Pancreas (tissue), 10 donors: ENCODE measurements at regions not wholly inside any gene's neighbourhood (a gene's known extent, or its start where the extent isn't known, plus 50 kb on each side); places are given as distances from the start of the nearest gene placed in this dataset.
"Not testable (repeated sequence)": the region's sequence is repeated elsewhere in the genome, so short reads cannot be mapped to it uniquely, and the experiment has no call there.

ENCODE experiments used
- ATAC-seq, 4 donors: fragments of 200-7000 bp; cut with Tn5 transposase; one replicate each; pipeline versions ENCODE4 v1.8.0 to v1.9.1; 2020; ENCODE audit warnings: mild to moderate bottlenecking in 4 of 4, moderate library complexity in 4 of 4
- DNase-seq, 6 donors: peaks; one replicate each; pipeline ENCODE4 v3.0.0-alpha.2; 2020
- FAIRE-seq: peaks from 2 replicates; lab custom pipeline; 2012; peaks lifted over from hg19 to GRCh38; lab: Jason Lieb, UNC
- H3K27ac ChIP-seq, 4 donors: fragments of 200-600 bp; sonication (generic); 1 replicate in 3 of 4; 2 replicates in 1 of 4; pipeline versions ENCODE4 v1.5.0 to v1.8.0; 2020
- H3K27me3 ChIP-seq, 4 donors: fragments of 200-600 bp; one replicate each; pipeline ENCODE4 v1.8.0; 2021
- H3K36me3 ChIP-seq, 3 donors: fragments of 200-600 bp; sonication (generic) in 1 of 3; one replicate each; pipeline versions ENCODE4 v1.5.0 to v1.8.0; 2020 to 2021
- H3K4me1 ChIP-seq, 3 donors: fragments of 200-600 bp; one replicate each; pipeline ENCODE4 v1.8.0; 2021
- H3K4me3 ChIP-seq, 4 donors: fragments of 200-600 bp; sonication (generic) in 2 of 4; one replicate each; pipeline versions ENCODE4 v1.5.0 to v1.8.0; 2020 to 2021
- H3K9me3 ChIP-seq, 4 donors: fragments of 200-600 bp; one replicate each; pipeline ENCODE4 v1.8.0; 2021
- CTCF ChIP-seq, 4 donors: fragments of 200-600 bp; sonication (generic) in 3 of 4; IDR thresholded peaks; one replicate each; pipeline versions ENCODE4 v1.5.0 to v1.8.0; 2021; ENCODE audit warnings: antibody characterized with exemption in 4 of 4
- WGBS, 2 donors: extraction: QIAGEN DNeasy Blood & Tissue Kit; methylation state at CpG; one replicate each; pipeline ENCODE4 v1.1.7; 2013; 5-methylcytosine and 5-hydroxymethylcytosine counted together
- intact Hi-C, 3 donors: fragments of 100-400 bp; cut with DNase I; formaldehyde crosslinking; loops; one replicate each; pipeline versions ENCODE4 v1.11.1 to v1.14.2; 2022
- donor health status: healthy with polysubstance abuse.
- donor health status: DM: no; HTN: no; CAD: no; lungs with moderate emphysema.
- donor health status: DM: no; HTN: no; CAD: no.
- donor health status: control.
- donor health status: control.
- donor health status: Bipolar disorder and iron deficiency.
- donor health status: DM: yes; HTN: yes; CAD: no.
- donor health status: DM: no; HTN: no; CAD: no.
- donor health status: DM: no; HTN: no; CAD: no.
- donor health status: DM: yes; HTN: yes; CAD: no.

DNA sequence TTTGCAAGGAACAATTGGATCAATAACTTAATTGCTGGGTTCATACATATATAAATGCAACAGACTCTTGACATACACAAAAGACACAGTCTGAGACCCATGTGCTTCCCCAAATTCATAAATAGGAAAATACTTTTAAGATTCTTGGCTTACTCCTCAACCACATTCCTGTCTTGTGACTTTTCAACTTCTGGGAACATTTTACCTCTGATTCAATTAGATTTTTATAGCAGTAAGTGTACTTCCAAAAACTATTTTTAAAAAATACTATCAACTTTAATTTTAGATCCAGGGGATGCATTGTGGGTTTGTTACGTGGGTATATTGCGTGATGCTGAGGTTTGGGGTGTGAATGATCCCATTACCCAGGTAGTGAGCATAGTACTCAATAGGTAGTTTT, 406.7 kb downstream of the RPS6KC1 start:
- no peaks in the 10 kb centered on the region for H3K9me3 ChIP-seq
- no peaks in the 10 kb centered on the region for H3K36me3 ChIP-seq
- 92 to 98% methylated on average over 2 of the region's 2 CpGs for WGBS, 2 donors
- no peak overlapping the region for H3K4me3 ChIP-seq
- FAIRE-seq (no peak), DNase-seq (no peak), ATAC-seq (peak in 1 of 4 donors; percentile 36)
- intact Hi-C loops, result no loop called here
- no peak overlapping the region for H3K27ac ChIP-seq
- H3K27me3 ChIP-seq, result no peaks in the 10 kb centered on the region
- no peak for TF ChIP-seq CTCF (IDR thresholded peaks at IDR 0.05)
- H3K4me1 ChIP-seq, result no peaks in the 10 kb centered on the region

GRCh38 chr1:213462374-213462773, 411.3 kb downstream of the RPS6KC1 start:
- H3K4me1 ChIP-seq, H3K27ac ChIP-seq, DNase-seq, H3K4me3 ChIP-seq, H3K36me3 ChIP-seq, FAIRE-seq, intact Hi-C loops, H3K27me3 ChIP-seq, H3K9me3 ChIP-seq, ATAC-seq: not testable (repeated sequence)
- 86 to 93% methylated on average over 3 of the region's 3 CpGs for WGBS, 2 donors

- no peak overlapping the region for H3K27ac ChIP-seq
- DNase-seq, result no peak
- no peak overlapping the region for H3K4me3 ChIP-seq
- no peak for ATAC-seq
- intact Hi-C loops, result no loop called here
- no peaks in the 10 kb centered on the region for H3K27me3 ChIP-seq
- no peaks in the 10 kb centered on the region for H3K36me3 ChIP-seq
- WGBS, 2 donors, result 87 to 100% methylated on average over 2 of the region's 2 CpGs
- TF ChIP-seq CTCF (IDR thresholded peaks at IDR 0.05), result no peak
- FAIRE-seq, result no peak
- H3K4me1 ChIP-seq, result no peaks in the 10 kb centered on the region
- H3K9me3 ChIP-seq, result no peaks in the 10 kb centered on the region
Measured at GRCh38 chr1:213464786-213465460, 413.9 kb downstream of the RPS6KC1 start.

GRCh38 chr1:213466541-213466940, 415.5 kb downstream of the RPS6KC1 start:
- ATAC-seq (no peak), DNase-seq (no peak), FAIRE-seq (no peak)
- intact Hi-C loops, result no loop called here
- no peaks in the 10 kb centered on the region for H3K4me1 ChIP-seq
- TF ChIP-seq CTCF (IDR thresholded peaks at IDR 0.05), result no peak
- H3K9me3 ChIP-seq, result no peaks in the 10 kb centered on the region
- no peaks in the 10 kb centered on the region for H3K36me3 ChIP-seq
- H3K27me3 ChIP-seq, result no peaks in the 10 kb centered on the region
- H3K27ac ChIP-seq, result no peak overlapping the region
- H3K4me3 ChIP-seq, result no peak overlapping the region

- DNase-seq (peak; percentile 16 to 71 (median 52)), ATAC-seq (peak in 3 of 4 donors; percentile 54 to 71 (median 63)), FAIRE-seq (no peak)
- intact Hi-C loops, result no loop called here
- H3K27ac ChIP-seq, result no peak overlapping the region
- H3K27me3 ChIP-seq, result no peaks in the 10 kb centered on the region
- no peaks in the 10 kb centered on the region for H3K9me3 ChIP-seq
- WGBS, 2 donors, result 21% methylated on average over 7 of the region's 7 CpGs
- H3K4me1 ChIP-seq, result no peaks in the 10 kb centered on the region
- no peak overlapping the region for H3K4me3 ChIP-seq
- H3K36me3 ChIP-seq, result no peaks in the 10 kb centered on the region
- no peak for TF ChIP-seq CTCF (IDR thresholded peaks at IDR 0.05)
Measured at GRCh38 chr1:213474054-213474453, 423.0 kb downstream of the RPS6KC1 start.
